Putamen (tissue), 1 donor: ENCODE measurements at regions not wholly inside any gene's neighbourhood (a gene's known extent, or its start where the extent isn't known, plus 50 kb on each side); places are given as distances from the start of the nearest gene placed in this dataset.
"Not testable (repeated sequence)": the region's sequence is repeated elsewhere in the genome, so short reads cannot be mapped to it uniquely, and the experiment has no call there.

Experiments
- DNase-seq: peaks from one replicate; pipeline ENCODE4 v3.0.0-alpha.2; 2016; ENCODE audit warnings: low spot score

DNA sequence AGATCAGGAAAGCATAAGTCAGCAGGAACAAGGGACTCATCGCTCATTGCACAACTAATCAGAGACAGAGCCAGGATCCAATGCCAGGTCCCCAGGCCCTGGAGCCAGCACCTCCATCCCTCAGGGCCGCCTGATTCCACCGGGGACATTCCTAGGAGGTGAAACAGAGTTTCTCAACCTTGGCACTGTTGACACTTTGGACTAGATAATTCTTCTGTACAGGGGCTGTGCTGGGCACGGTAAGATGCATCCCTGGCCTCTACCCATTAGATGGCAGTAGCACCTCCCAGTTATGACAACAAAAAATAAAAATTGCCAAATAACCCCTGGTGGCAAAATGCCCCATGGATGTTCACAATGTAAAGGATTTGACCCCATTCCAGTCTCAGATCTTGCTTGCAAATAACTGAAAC lies 127.7 kb downstream of the MTHFS start:
- no peak for DNase-seq

DNA sequence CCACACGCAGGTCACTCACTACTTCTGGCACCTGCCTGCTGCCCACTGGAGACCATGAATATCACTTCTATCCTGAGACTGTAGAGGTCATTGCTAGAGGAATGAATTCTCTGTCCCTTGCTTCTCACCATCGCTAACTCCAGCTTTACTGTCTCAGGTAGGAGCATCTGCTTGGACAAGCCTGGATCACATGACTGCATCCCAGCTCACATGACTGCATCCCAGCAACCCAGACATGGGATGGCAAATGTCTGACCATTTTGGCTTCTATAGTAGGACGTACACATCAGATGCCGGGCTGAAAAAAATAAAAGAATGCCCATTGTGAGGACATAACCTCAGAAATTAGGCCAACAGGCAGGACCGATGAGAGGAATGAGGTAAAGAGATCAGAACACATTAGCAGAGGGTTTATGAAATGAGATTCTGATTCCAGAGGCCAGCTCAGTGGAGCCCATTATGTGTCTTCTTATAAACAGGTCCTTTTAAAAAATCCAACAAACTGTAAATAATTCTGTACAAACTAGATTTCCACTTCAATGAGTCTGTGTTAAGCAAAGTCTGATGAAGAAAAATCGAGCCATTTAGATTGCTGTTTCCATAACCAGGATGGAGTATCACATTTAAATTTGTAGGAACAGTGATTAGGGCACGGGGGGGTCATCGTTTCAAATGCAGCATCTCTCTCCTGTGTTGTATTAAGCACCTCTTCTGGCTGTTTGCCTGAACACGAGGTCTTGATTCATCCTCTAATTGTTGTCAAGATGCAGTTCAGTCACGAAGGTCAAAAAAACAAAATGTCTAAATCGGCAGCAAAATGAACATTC lies 126.7 kb downstream of the MTHFS start:
- DNase-seq, result no peak

DNA sequence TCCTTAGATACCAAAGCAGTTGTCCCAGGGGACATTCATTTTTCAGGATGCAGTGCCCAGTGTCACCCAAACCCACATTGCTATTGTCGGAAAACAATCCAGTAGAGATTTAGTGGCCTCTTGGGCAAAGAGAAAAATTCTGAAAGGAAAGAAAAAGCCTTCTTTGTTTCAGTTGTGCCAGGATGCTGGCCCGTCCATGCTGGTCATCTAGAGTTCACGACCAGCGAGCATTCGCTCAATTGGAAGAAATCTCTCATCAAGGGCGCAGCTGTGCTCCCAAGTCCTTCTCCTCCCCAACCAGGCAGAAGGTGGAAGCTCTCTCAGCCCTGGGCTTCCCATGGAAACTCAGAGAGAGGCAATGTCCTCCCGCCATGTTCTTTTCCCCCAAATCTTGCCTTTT lies 123.7 kb downstream of the MTHFS start:
- DNase-seq, result peak; percentile 2

DNA sequence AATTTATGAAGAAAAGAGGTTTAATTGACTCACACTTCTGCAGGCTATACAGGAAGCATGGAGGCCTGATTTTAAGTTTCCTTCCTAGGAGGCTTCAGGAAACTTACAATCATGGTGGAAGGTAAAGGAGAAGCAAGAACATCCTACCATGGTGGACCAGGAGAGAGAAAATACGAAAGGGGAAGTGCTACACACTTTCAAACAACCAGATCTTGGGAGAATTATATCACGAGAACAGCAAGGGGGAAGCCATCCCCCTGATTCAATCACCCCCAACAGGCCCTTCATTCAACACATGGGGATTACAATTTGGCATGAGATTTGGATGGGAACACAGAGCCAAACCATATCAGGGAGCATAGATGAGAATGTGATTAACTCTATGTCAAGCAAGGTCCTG lies 121.0 kb downstream of the MTHFS start:
- no peak for DNase-seq

GRCh38 chr15:79777916-79778315 lies 118.9 kb downstream of the MTHFS start:
- DNase-seq, result no peak

- DNase-seq, result no peak
These were observed 118.3 kb downstream of the MTHFS start for GRCh38 chr15:79778378-79778990.

- DNase-seq, result no peak
These were observed 117.1 kb downstream of the MTHFS start for GRCh38 chr15:79779746-79780145.

DNA sequence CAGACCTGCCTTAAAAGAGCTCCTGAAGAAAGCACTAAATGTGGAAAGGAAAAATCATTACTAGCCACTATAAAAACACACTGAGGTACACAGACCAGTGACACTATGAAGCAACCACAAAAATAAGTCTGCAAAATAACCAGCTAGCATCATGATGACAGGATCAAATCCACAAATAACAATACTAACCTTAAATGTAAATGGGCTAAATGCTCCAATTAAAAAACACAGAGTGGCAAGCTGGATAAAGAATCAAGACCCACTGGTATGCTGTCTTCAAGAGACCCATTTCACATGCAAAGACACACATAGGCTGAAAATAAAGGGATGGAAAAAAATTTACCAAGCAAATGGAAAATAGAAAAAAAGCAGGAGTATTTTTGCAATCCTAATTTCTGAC lies 114.5 kb downstream of the MTHFS start:
- DNase-seq, result not testable (repeated sequence)
